H9 (cell line): ENCODE measurements at regions not wholly inside any gene's neighbourhood (a gene's known extent, or its start where the extent isn't known, plus 50 kb on each side); places are given as distances from the start of the nearest gene placed in this dataset.

Experiments used
- DNase-seq: peaks from one replicate; pipeline ENCODE4 v3.0.0-alpha.2; 2017
- H2AFZ ChIP-seq: one replicate; pipeline ENCODE4 v1.6.1; 2013; ENCODE audit warnings: mild to moderate bottlenecking, low read length, control low read depth, moderate library complexity
- H2AK5ac ChIP-seq: 2 replicates; pipeline ENCODE4 v1.6.1; 2013; ENCODE audit warnings: low read length, control low read depth, mixed read lengths; ENCODE audit not compliant: insufficient read length
- H2BK120ac ChIP-seq: one replicate; pipeline ENCODE4 v1.6.1; 2013; ENCODE audit warnings: low read depth, mild to moderate bottlenecking, low read length, control low read depth, inconsistent platforms; ENCODE audit not compliant: poor library complexity, severe bottlenecking
- H2BK12ac ChIP-seq: 2 replicates; pipeline ENCODE4 v1.6.1; 2013; ENCODE audit warnings: low read length, control low read depth, mixed read lengths, low read depth; ENCODE audit not compliant: insufficient read length
- H2BK15ac ChIP-seq: 2 replicates; pipeline ENCODE4 v1.6.1; 2013; ENCODE audit warnings: low read depth, low read length, control low read depth
- H2BK20ac ChIP-seq: one replicate; pipeline ENCODE4 v1.6.1; 2013; ENCODE audit warnings: low read depth, mild to moderate bottlenecking, low read length, control low read depth, inconsistent platforms; ENCODE audit not compliant: poor library complexity, severe bottlenecking
- H2BK5ac ChIP-seq: 2 replicates; pipeline ENCODE4 v1.6.1; 2013; ENCODE audit warnings: low read length, control low read depth, mixed read lengths; ENCODE audit not compliant: insufficient read length
- H3K14ac ChIP-seq: 2 replicates; pipeline ENCODE4 v1.6.1; 2013; ENCODE audit warnings: low read length, control low read depth; ENCODE audit not compliant: insufficient read depth
- H3K18ac ChIP-seq: 2 replicates; pipeline ENCODE4 v1.6.1; 2013; ENCODE audit warnings: low read depth, mild to moderate bottlenecking, mixed read lengths, low read length, control low read depth; ENCODE audit not compliant: insufficient read length
- H3K23ac ChIP-seq: 2 replicates; pipeline ENCODE4 v1.6.1; 2013; ENCODE audit warnings: low read length, control low read depth, mixed read lengths, low read depth; ENCODE audit not compliant: insufficient read length
- H3K23me2 ChIP-seq: 2 replicates; pipeline ENCODE4 v1.6.1; 2013; ENCODE audit warnings: low read depth, mild to moderate bottlenecking, mixed read lengths, low read length, control low read depth; ENCODE audit not compliant: insufficient read length, poor library complexity, severe bottlenecking
- H3K27ac ChIP-seq: 2 replicates; pipeline ENCODE4 v1.5.1; 2013; ENCODE audit warnings: low read length, control low read depth, mixed read lengths, low read depth; ENCODE audit not compliant: insufficient read length
- H3K27me3 ChIP-seq: 2 replicates; pipeline ENCODE4 v1.6.1; 2013; ENCODE audit warnings: low read length, control low read depth, inconsistent platforms; ENCODE audit not compliant: insufficient read depth
- H3K4ac ChIP-seq: 2 replicates; pipeline ENCODE4 v1.6.1; 2013; ENCODE audit warnings: low read depth, mild to moderate bottlenecking, control low read depth, inconsistent platforms, low read length, moderate library complexity
- H3K4me1 ChIP-seq: 2 replicates; pipeline ENCODE4 v1.6.1; 2013; ENCODE audit warnings: low read length, control low read depth, inconsistent platforms; ENCODE audit not compliant: insufficient read depth
- H3K4me2 ChIP-seq: 2 replicates; pipeline ENCODE4 v1.6.1; 2013; ENCODE audit warnings: low read length, control low read depth, mixed read lengths; ENCODE audit not compliant: insufficient read length, insufficient read depth
- H3K56ac ChIP-seq: 2 replicates; pipeline ENCODE4 v1.6.1; 2013; ENCODE audit warnings: low read depth, mild to moderate bottlenecking, mixed read lengths, low read length, control low read depth; ENCODE audit not compliant: insufficient read length
- H3K79me1 ChIP-seq: 2 replicates; pipeline ENCODE4 v1.6.1; 2013; ENCODE audit warnings: low read depth, mild to moderate bottlenecking, moderate library complexity, low read length, control low read depth, inconsistent platforms; ENCODE audit not compliant: insufficient read depth, poor library complexity, severe bottlenecking
- H3K79me2 ChIP-seq: 2 replicates; pipeline ENCODE4 v1.6.1; 2013; ENCODE audit warnings: low read length, control low read depth, inconsistent platforms; ENCODE audit not compliant: insufficient read depth
- H3K9ac ChIP-seq: 2 replicates; pipeline ENCODE4 v1.6.1; 2013; ENCODE audit warnings: low read length, control low read depth, mixed read lengths; ENCODE audit not compliant: insufficient read length; ENCODE audit errors: extremely low read depth
- H3K9me3 ChIP-seq: one replicate; pipeline ENCODE4 v1.6.1; 2013; ENCODE audit warnings: low read depth, low read length, inconsistent platforms; ENCODE audit not compliant: control insufficient read depth
- H3T11ph ChIP-seq: one replicate; pipeline ENCODE4 v1.6.1; 2013; ENCODE audit warnings: mild to moderate bottlenecking, low read length, control low read depth, inconsistent platforms
- H4K20me1 ChIP-seq: one replicate; pipeline ENCODE4 v1.6.1; 2013; ENCODE audit not compliant: control insufficient read depth, insufficient read length, insufficient read depth
- H4K5ac ChIP-seq: 2 replicates; pipeline ENCODE4 v1.6.1; 2013; ENCODE audit warnings: low read depth, mild to moderate bottlenecking, mixed read lengths, low read length, control low read depth; ENCODE audit not compliant: insufficient read length
- H4K8ac ChIP-seq: replicated peaks from 2 replicates; pipeline ENCODE4 v1.6.1; 2013; ENCODE audit warnings: low read length, control low read depth, mixed read lengths, low read depth; ENCODE audit not compliant: insufficient read length
- H4K91ac ChIP-seq: 2 replicates; pipeline ENCODE4 v1.6.1; 2013; ENCODE audit warnings: low read depth, mild to moderate bottlenecking, moderate library complexity, mixed read lengths, low read length, control low read depth; ENCODE audit not compliant: insufficient read length
- H3K27ac Mint-ChIP-seq, 3 experiments: 2 replicates in 2 of 3; 3 replicates in 1 of 3; pipeline ENCODE4 v1.8.0; 2020 to 2021; ENCODE audit warnings: mixed read lengths in 3 of 3, mild to moderate bottlenecking in 1 of 3, moderate library complexity in 1 of 3
- H3K27me3 Mint-ChIP-seq: 2 replicates; pipeline ENCODE4 v1.8.0; 2021; ENCODE audit warnings: low read depth, mild to moderate bottlenecking, moderate library complexity, mixed read lengths
- H3K36me3 Mint-ChIP-seq, 3 experiments: 2 replicates in 2 of 3; 3 replicates in 1 of 3; pipeline ENCODE4 v1.8.0; 2020 to 2021; ENCODE audit warnings: low read depth in 3 of 3, mixed read lengths in 3 of 3; ENCODE audit not compliant: insufficient read depth in 1 of 3
- H3K4me1 Mint-ChIP-seq, 2 experiments: 2 replicates each; pipeline ENCODE4 v1.8.0; 2020; ENCODE audit warnings: mixed read lengths in 2 of 2
- H3K4me3 Mint-ChIP-seq, 2 experiments: 2 replicates in 1 of 2; 3 replicates in 1 of 2; pipeline ENCODE4 v1.8.0; 2020 to 2021; ENCODE audit warnings: mild to moderate bottlenecking in 2 of 2, mixed read lengths in 2 of 2, moderate library complexity in 1 of 2
- H3K9me3 Mint-ChIP-seq, 2 experiments: 2 replicates in 1 of 2; 3 replicates in 1 of 2; pipeline ENCODE4 v1.8.0; 2020; ENCODE audit warnings: mild to moderate bottlenecking in 2 of 2, mixed read lengths in 2 of 2, moderate library complexity in 1 of 2
- CTCF ChIP-seq: fragments of 200-600 bp; sonication (generic); conservative IDR thresholded peaks from 3 replicates; pipeline ENCODE4 v1.8.0; 2021; ENCODE audit warnings: antibody characterized with exemption, mild to moderate bottlenecking
- WGBS: extraction: QIAGEN DNeasy Blood & Tissue Kit; methylation state at CpG from one replicate; pipeline ENCODE4 v1.1.7; 2013; ENCODE audit warnings: missing lambda C conversion rate, low lambda C conversion rate, mixed read lengths; ENCODE audit not compliant: insufficient read length; ENCODE audit errors: extremely low coverage; 5-methylcytosine and 5-hydroxymethylcytosine counted together

- Histone ChIP-seq H2BK120ac (no peak overlapping the region), H3K18ac (no peak overlapping the region), H3K27ac (no peak overlapping the region), H2BK15ac (no peak overlapping the region), H4K8ac (no peak overlapping the region), H3K4ac (no peak overlapping the region), H4K5ac (no peak overlapping the region), H3K79me2 (no peaks in the 10 kb centered on the region), H3K4me2 (no peak overlapping the region), H3T11ph (no peak overlapping the region), H3K9ac (no peak overlapping the region), H2AK5ac (no peak overlapping the region), H4K91ac (no peak overlapping the region), H2BK5ac (no peak overlapping the region), H3K9me3 (no peaks in the 10 kb centered on the region), H3K14ac (no peak overlapping the region), H3K27me3 (no peaks in the 10 kb centered on the region), H3K79me1 (no peaks in the 10 kb centered on the region), H2BK20ac (no peak overlapping the region), H2AFZ (no peak overlapping the region), H2BK12ac (no peak overlapping the region), H3K23ac (no peak overlapping the region), H4K20me1 (no peaks in the 10 kb centered on the region), H3K23me2 (no peaks in the 10 kb centered on the region), H3K4me1 (no peaks in the 10 kb centered on the region), H3K56ac (no peak overlapping the region)
- Mint-ChIP-seq H3K27me3 (no peaks in the 10 kb centered on the region; the same call in 1 of the 2 replicates), H3K4me1 (peaks cover 0 to 2% of the 10 kb centered on the region in 2 experiments; a peak in 1 of 4 replicates), H3K4me3 (no peak overlapping the region), H3K36me3 (peaks cover 3 to 7% (median 6%) of the 10 kb centered on the region in 3 experiments; a peak in 6 of 7 replicates), H3K9me3 (peaks cover 8 to 16% of the 10 kb centered on the region in 2 experiments), H3K27ac (no peak overlapping the region)
- WGBS, result no CpG with 5 or more reads among the region's 5 CpGs
- TF ChIP-seq CTCF, result no peak
- DNase-seq, result no peak
Observed at GRCh38 chr1:109814223-109814622, 50.5 kb upstream of the EPS8L3 start.
